Ectodermal cell (in vitro differentiated cells): ENCODE measurements at regions not wholly inside any gene's neighbourhood (a gene's known extent, or its start where the extent isn't known, plus 50 kb on each side); places are given as distances from the start of the nearest gene placed in this dataset.

ENCODE experiments used
- H3K27ac ChIP-seq: 2 replicates; pipeline ENCODE4 v1.7.0; 2013; ENCODE audit warnings: mild to moderate bottlenecking, low read depth, low read length; ENCODE audit not compliant: insufficient read depth, poor library complexity, severe bottlenecking
- H3K27me3 ChIP-seq: 2 replicates; pipeline ENCODE4 v1.7.0; 2013; ENCODE audit warnings: mild to moderate bottlenecking, low read length; ENCODE audit not compliant: insufficient read depth, control insufficient read depth, poor library complexity, severe bottlenecking
- H3K36me3 ChIP-seq: one replicate; pipeline ENCODE4 v1.7.0; 2013; ENCODE audit warnings: low read length; ENCODE audit not compliant: control insufficient read depth, insufficient read depth
- H3K4me1 ChIP-seq: one replicate; pipeline ENCODE4 v1.7.0; 2013; ENCODE audit warnings: low read length; ENCODE audit not compliant: control insufficient read depth, insufficient read depth
- H3K4me3 ChIP-seq: 2 replicates; pipeline ENCODE4 v1.7.0; 2013; ENCODE audit warnings: low read depth, low read length, control low read depth; ENCODE audit not compliant: insufficient read depth
- H3K9me3 ChIP-seq: 2 replicates; pipeline ENCODE4 v1.7.0; 2013; ENCODE audit warnings: mild to moderate bottlenecking, low read length, moderate library complexity; ENCODE audit not compliant: control insufficient read depth
- WGBS, 2 experiments: methylation state at CpG; one replicate each; pipeline ENCODE4 v1.1.7; 2013; ENCODE audit warnings: missing lambda C conversion rate in 2 of 2; 5-methylcytosine and 5-hydroxymethylcytosine counted together

DNA sequence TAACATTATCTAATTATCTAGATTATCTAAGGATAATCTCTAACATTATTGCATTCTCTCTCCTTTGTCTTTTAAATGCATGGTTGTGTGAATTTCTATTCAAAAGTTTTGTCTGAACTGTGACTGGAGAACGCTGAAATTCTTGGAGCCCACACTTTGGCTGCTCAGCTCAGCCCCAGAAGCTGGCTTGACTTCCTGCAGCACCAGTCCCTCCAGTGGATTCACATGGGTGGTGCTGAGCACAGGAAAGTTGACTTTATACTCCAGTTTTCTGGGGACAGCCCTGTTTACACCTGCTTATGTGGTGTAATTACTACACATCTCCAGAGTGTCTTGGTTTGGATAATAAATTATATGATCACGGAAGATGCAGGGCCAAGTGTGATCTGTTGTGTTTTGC is 255.1 kb upstream of the NOX3 start:
- Histone ChIP-seq H3K9me3 (no peaks in the 10 kb centered on the region), H3K27ac (no peak overlapping the region), H3K27me3 (no peaks in the 10 kb centered on the region), H3K4me1 (no peaks in the 10 kb centered on the region), H3K36me3 (no peaks in the 10 kb centered on the region), H3K4me3 (no peak overlapping the region)
- WGBS, 2 experiments: 88 to 89% methylated on average over 2 of the region's 2 CpGs

DNA sequence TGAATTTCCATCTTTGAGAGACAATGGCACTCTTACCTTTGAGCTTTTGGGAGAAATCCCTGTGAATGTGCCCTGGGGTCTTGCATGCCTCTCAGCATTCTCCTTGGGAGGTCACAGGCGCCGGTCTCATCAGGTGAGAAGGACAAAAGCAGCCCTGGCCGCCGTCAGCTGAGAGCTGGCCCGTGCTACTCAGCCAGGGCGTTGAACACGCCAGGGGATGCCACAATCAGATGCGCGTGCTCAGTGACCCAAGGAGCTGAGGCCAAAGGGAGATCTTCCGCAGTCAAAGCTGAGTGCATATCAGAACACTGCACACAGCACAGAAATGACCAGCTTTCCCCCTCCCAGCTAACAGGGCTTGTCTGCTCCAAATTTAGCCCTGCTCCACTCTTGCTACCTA is 253.6 kb upstream of the NOX3 start:
- WGBS, 2 experiments: 94% methylated on average over 10 of the region's 10 CpGs
- H3K27ac ChIP-seq: no peak overlapping the region
- no peak overlapping the region for H3K4me3 ChIP-seq
- H3K36me3 ChIP-seq: no peaks in the 10 kb centered on the region
- H3K4me1 ChIP-seq: no peaks in the 10 kb centered on the region
- no peaks in the 10 kb centered on the region for H3K9me3 ChIP-seq
- H3K27me3 ChIP-seq: no peaks in the 10 kb centered on the region

- Histone ChIP-seq H3K9me3 (no peaks in the 10 kb centered on the region), H3K4me1 (no peaks in the 10 kb centered on the region), H3K4me3 (no peak overlapping the region), H3K36me3 (no peaks in the 10 kb centered on the region), H3K27me3 (no peaks in the 10 kb centered on the region), H3K27ac (no peak overlapping the region)
- 92 to 97% methylated on average over 5 of the region's 5 CpGs for WGBS, 2 experiments
Measured at GRCh38 chr6:155708100-155708499, 252.5 kb upstream of the NOX3 start.

- Histone ChIP-seq H3K36me3 (no peaks in the 10 kb centered on the region), H3K9me3 (no peaks in the 10 kb centered on the region)
Measured at GRCh38 chr6:155706806-155707205, 251.2 kb upstream of the NOX3 start.

DNA sequence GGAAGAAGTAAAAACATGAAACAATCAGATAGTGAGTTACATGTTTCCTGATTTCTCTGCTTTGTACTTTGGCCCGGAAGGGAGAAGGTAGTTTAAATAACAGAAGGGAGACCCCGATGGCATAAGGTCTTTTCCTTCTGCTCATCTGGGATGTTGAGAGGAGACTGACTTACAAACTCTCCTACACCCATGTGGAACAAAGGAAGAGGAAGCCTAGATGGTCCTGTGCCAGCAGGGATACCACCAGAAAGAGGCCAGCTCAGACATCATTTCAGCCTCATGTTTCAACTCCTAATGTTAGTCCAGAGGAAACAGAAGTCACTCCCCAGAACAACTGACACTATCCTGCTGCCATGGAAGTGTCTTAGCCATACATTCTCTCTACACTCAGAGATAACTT is 250.7 kb upstream of the NOX3 start:
- Histone ChIP-seq H3K4me1 (no peaks in the 10 kb centered on the region), H3K4me3 (no peak overlapping the region), H3K27me3 (no peaks in the 10 kb centered on the region), H3K9me3 (no peaks in the 10 kb centered on the region), H3K27ac (no peak overlapping the region), H3K36me3 (no peaks in the 10 kb centered on the region)
- 76 to 87% methylated on average over 2 of the region's 2 CpGs for WGBS, 2 experiments

More at GRCh38 chr6:155706806-155707205, 251.2 kb upstream of the NOX3 start:
- Histone ChIP-seq H3K27me3 (no peaks in the 10 kb centered on the region), H3K4me3 (no peak overlapping the region), H3K27ac (no peak overlapping the region), H3K4me1 (no peaks in the 10 kb centered on the region)
- 100% methylated on average over 1 of the region's 1 CpG for WGBS, 2 experiments

- WGBS, 2 experiments: 80 to 81% methylated on average over 6 of the region's 6 CpGs
- H3K36me3 ChIP-seq: no peaks in the 10 kb centered on the region
- no peak overlapping the region for H3K27ac ChIP-seq
- no peaks in the 10 kb centered on the region for H3K4me1 ChIP-seq
- H3K27me3 ChIP-seq: no peaks in the 10 kb centered on the region
- no peak overlapping the region for H3K4me3 ChIP-seq
- no peaks in the 10 kb centered on the region for H3K9me3 ChIP-seq
Measured at GRCh38 chr6:155701342-155701741, 245.7 kb upstream of the NOX3 start.

GRCh38 chr6:155695495-155695894 is 239.9 kb upstream of the NOX3 start:
- H3K27ac ChIP-seq: no peak overlapping the region
- no peaks in the 10 kb centered on the region for H3K9me3 ChIP-seq
- H3K27me3 ChIP-seq: no peaks in the 10 kb centered on the region
- 96% methylated on average over 6 to 7 of the region's 7 CpGs for WGBS, 2 experiments
- no peaks in the 10 kb centered on the region for H3K36me3 ChIP-seq
- H3K4me3 ChIP-seq: no peak overlapping the region
- no peaks in the 10 kb centered on the region for H3K4me1 ChIP-seq

- H3K4me1 ChIP-seq: no peaks in the 10 kb centered on the region
- no peak overlapping the region for H3K27ac ChIP-seq
- WGBS, 2 experiments: 96 to 97% methylated on average over 3 of the region's 3 CpGs
- no peaks in the 10 kb centered on the region for H3K9me3 ChIP-seq
- no peaks in the 10 kb centered on the region for H3K27me3 ChIP-seq
- H3K36me3 ChIP-seq: no peaks in the 10 kb centered on the region
- no peak overlapping the region for H3K4me3 ChIP-seq
Measured at GRCh38 chr6:155694419-155694790, 238.8 kb upstream of the NOX3 start.

GRCh38 chr6:155693573-155694418 is 238.2 kb upstream of the NOX3 start:
- Histone ChIP-seq H3K9me3 (no peaks in the 10 kb centered on the region), H3K4me1 (no peaks in the 10 kb centered on the region), H3K36me3 (no peaks in the 10 kb centered on the region), H3K4me3 (no peak overlapping the region), H3K27ac (no peak overlapping the region), H3K27me3 (no peaks in the 10 kb centered on the region)
- 80 to 84% methylated on average over 10 of the region's 10 CpGs for WGBS, 2 experiments

DNA sequence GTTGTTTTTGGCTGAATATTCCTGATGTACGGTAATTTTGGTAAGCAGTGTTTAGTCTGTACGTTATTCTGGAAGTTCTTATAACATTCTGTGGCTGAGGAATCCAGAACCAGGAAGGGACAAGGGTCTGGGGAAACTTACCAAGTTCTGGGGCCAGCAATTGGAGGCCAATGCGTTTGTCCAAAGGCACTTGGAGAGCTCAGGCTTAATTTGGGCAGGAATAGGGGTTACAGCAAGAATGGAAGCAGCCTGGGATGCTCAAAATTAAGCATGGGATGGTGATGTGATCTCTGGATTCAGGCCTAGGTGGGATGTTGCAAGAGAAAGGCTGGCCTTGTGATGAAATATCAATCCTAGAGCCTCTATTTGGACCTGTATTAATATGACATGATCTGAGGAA is 235.2 kb upstream of the NOX3 start:
- Histone ChIP-seq H3K4me1 (no peaks in the 10 kb centered on the region), H3K27me3 (no peaks in the 10 kb centered on the region), H3K36me3 (no peaks in the 10 kb centered on the region), H3K9me3 (no peaks in the 10 kb centered on the region), H3K27ac (no peak overlapping the region), H3K4me3 (no peak overlapping the region)
- 89% methylated on average over 3 of the region's 3 CpGs for WGBS, 2 experiments
